SK-N-SH (cell line): ENCODE measurements at regions not wholly inside any gene's neighbourhood (a gene's known extent, or its start where the extent isn't known, plus 50 kb on each side); places are given as distances from the start of the nearest gene placed in this dataset.

ENCODE experiments used
- CHD2 ChIP-seq: fragments of 150-350 bp; IDR thresholded peaks from 2 replicates; pipeline ENCODE4 v1.6.1; 2018; ENCODE audit warnings: low read length; ENCODE audit not compliant: partially characterized antibody
- EP300 ChIP-seq, 2 experiments: IDR thresholded peaks; 2 replicates each; pipeline versions ENCODE4 v1.4.0 to v1.6.1; 2012; ENCODE audit warnings: borderline replicate concordance in 1 of 2, low read depth in 1 of 2, low read length in 1 of 2
- JUND ChIP-seq: IDR thresholded peaks from 2 replicates; pipeline ENCODE4 v1.4.0; 2012
- PBX3 ChIP-seq: IDR thresholded peaks from 2 replicates; pipeline ENCODE4; 2012
- POLR2AphosphoS5 ChIP-seq: IDR thresholded peaks from 2 replicates; pipeline ENCODE4 v1.6.1; 2012; ENCODE audit warnings: low read depth, low read length
- RAD21 ChIP-seq: IDR thresholded peaks from 2 replicates; pipeline ENCODE4 v1.6.1; 2012; ENCODE audit warnings: mild to moderate bottlenecking, low read length
- REST ChIP-seq: IDR thresholded peaks from 2 replicates; pipeline ENCODE4 v1.6.1; 2012; ENCODE audit warnings: mild to moderate bottlenecking, low read depth, low read length, moderate library complexity
- SIN3A ChIP-seq: IDR thresholded peaks from 2 replicates; pipeline ENCODE4 v1.6.1; 2012; ENCODE audit warnings: low read depth, mild to moderate bottlenecking, low read length, moderate library complexity, borderline replicate concordance
- TAF1 ChIP-seq: IDR thresholded peaks from 2 replicates; pipeline ENCODE4 v1.6.1; 2012; ENCODE audit warnings: low read depth, mild to moderate bottlenecking, low read length, moderate library complexity, borderline replicate concordance
- USF2 ChIP-seq: fragments of 150-350 bp; IDR thresholded peaks from 2 replicates; pipeline ENCODE4 v1.6.1; 2017; ENCODE audit warnings: antibody characterized with exemption, low read length, low read depth, borderline replicate concordance
- TF ChIP-seq, protein P1 (sequence below): fragments of 200-600 bp; sonication (generic); IDR thresholded peaks from 2 replicates; pipeline ENCODE4 v1.6.1; 2017; ENCODE audit warnings: antibody characterized with exemption, mild to moderate bottlenecking, moderate library complexity
- TF ChIP-seq, protein P2 (sequence below): IDR thresholded peaks from 2 replicates; pipeline ENCODE4 v1.4.0; 2012; ENCODE audit warnings: low read depth, borderline replicate concordance
- TF ChIP-seq, protein P3 (sequence below): IDR thresholded peaks from 2 replicates; pipeline ENCODE4 v1.4.0; 2012; ENCODE audit warnings: low read depth, borderline replicate concordance

GRCh38 chr7:130884437-130885417 lies 150.7 kb upstream of the KLF14 start:
- TF ChIP-seq, protein P1, sequence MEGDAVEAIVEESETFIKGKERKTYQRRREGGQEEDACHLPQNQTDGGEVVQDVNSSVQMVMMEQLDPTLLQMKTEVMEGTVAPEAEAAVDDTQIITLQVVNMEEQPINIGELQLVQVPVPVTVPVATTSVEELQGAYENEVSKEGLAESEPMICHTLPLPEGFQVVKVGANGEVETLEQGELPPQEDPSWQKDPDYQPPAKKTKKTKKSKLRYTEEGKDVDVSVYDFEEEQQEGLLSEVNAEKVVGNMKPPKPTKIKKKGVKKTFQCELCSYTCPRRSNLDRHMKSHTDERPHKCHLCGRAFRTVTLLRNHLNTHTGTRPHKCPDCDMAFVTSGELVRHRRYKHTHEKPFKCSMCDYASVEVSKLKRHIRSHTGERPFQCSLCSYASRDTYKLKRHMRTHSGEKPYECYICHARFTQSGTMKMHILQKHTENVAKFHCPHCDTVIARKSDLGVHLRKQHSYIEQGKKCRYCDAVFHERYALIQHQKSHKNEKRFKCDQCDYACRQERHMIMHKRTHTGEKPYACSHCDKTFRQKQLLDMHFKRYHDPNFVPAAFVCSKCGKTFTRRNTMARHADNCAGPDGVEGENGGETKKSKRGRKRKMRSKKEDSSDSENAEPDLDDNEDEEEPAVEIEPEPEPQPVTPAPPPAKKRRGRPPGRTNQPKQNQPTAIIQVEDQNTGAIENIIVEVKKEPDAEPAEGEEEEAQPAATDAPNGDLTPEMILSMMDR: no peak
- TF ChIP-seq, protein P2, sequence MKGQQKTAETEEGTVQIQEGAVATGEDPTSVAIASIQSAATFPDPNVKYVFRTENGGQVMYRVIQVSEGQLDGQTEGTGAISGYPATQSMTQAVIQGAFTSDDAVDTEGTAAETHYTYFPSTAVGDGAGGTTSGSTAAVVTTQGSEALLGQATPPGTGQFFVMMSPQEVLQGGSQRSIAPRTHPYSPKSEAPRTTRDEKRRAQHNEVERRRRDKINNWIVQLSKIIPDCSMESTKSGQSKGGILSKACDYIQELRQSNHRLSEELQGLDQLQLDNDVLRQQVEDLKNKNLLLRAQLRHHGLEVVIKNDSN: no peak
- TF ChIP-seq POLR2AphosphoS5 (peak; percentile 18; the same call in 1 of the 2 replicates), REST (no peak), CHD2 (no peak), TAF1 (no peak), USF2 (no peak), EP300 (IDR thresholded peaks at IDR 0.05; ENCODE audit: borderline replicate concordance in 1 of 2, low read depth in 1 of 2, low read length in 1 of 2) (no peak), SIN3A (no peak), PBX3 (no peak), JUND (no peak), RAD21 (no peak)
- TF ChIP-seq, protein P3, sequence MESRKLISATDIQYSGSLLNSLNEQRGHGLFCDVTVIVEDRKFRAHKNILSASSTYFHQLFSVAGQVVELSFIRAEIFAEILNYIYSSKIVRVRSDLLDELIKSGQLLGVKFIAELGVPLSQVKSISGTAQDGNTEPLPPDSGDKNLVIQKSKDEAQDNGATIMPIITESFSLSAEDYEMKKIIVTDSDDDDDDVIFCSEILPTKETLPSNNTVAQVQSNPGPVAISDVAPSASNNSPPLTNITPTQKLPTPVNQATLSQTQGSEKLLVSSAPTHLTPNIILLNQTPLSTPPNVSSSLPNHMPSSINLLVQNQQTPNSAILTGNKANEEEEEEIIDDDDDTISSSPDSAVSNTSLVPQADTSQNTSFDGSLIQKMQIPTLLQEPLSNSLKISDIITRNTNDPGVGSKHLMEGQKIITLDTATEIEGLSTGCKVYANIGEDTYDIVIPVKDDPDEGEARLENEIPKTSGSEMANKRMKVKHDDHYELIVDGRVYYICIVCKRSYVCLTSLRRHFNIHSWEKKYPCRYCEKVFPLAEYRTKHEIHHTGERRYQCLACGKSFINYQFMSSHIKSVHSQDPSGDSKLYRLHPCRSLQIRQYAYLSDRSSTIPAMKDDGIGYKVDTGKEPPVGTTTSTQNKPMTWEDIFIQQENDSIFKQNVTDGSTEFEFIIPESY: no peak
